HUES6 (cell line): ENCODE measurements at regions not wholly inside any gene's neighbourhood (a gene's known extent, or its start where the extent isn't known, plus 50 kb on each side); places are given as distances from the start of the nearest gene placed in this dataset.

Source experiments
- H3K27ac ChIP-seq: 2 replicates; pipeline ENCODE4 v1.7.0; 2013; ENCODE audit warnings: low read depth, mild to moderate bottlenecking, low read length, inconsistent platforms
- H3K27me3 ChIP-seq: 2 replicates; pipeline ENCODE4 v1.6.1; 2013; ENCODE audit warnings: low read length; ENCODE audit not compliant: control insufficient read depth, insufficient read depth
- H3K36me3 ChIP-seq: 2 replicates; pipeline ENCODE4 v1.6.1; 2013; ENCODE audit warnings: low read length; ENCODE audit not compliant: control insufficient read depth, insufficient read depth
- H3K4me1 ChIP-seq: 2 replicates; pipeline ENCODE4 v1.6.1; 2013; ENCODE audit warnings: low read length; ENCODE audit not compliant: control insufficient read depth, insufficient read depth
- H3K4me3 ChIP-seq: 2 replicates; pipeline ENCODE4 v1.5.1; 2013; ENCODE audit warnings: low read depth, low read length
- H3K9ac ChIP-seq: one replicate; pipeline ENCODE4 v1.6.1; 2013; ENCODE audit warnings: mild to moderate bottlenecking, low read length
- H3K9me3 ChIP-seq: 2 replicates; pipeline ENCODE4 v1.6.1; 2013; ENCODE audit warnings: low read depth, low read length; ENCODE audit not compliant: control insufficient read depth, insufficient read depth

DNA sequence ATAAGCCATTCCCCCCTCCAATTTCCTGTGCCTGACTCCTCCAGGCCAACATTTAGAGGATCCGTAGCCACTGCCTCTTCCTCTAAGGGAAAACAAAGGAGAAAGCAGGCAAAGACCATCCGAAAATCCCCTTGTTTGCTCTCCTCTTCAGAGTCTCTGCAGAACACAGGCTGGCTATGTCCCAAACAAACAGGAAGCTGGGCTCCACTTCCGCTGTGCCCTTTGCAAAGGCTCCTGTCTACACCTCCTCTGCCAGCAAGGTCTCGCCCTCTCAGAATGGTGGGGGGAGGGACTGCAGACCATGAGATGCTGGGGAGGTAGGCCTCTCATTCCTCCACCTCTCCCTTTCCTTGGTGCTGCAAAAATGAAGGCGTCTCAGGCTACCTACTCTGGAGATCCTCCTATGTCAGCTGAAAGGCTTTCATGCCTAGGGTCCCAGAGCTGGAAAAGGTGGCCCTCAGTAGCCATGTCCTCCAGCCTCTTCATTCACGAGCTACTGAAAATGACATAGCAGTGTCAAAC lies 596.2 kb downstream of the BUD13 start:
- H3K4me1 ChIP-seq: peaks cover 47% of the 10 kb centered on the region
- H3K4me3 ChIP-seq: no peak overlapping the region
- no peak overlapping the region for H3K9ac ChIP-seq
- H3K36me3 ChIP-seq: no peaks in the 10 kb centered on the region
- no peak overlapping the region for H3K27ac ChIP-seq
- H3K9me3 ChIP-seq: no peaks in the 10 kb centered on the region
- no peaks in the 10 kb centered on the region for H3K27me3 ChIP-seq

DNA sequence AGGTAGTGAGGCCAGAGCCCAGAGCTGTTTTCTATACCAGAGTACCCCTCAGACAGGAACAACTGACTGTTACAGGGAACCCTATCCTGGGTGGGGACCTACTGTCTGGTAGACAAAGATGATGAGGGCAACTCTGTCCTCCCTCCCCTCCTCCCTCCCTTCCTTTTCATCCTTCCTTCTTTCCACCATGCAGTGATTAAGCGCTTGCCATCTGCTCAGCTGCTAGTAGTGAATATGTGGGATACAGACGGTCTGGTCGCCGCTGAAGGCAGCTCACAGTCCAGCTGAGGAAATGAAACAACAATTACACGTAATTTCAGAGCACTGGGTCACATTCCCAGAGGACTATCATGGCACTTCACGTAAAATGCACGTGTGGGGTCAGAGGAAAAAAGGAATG lies 597.1 kb downstream of the BUD13 start:
- H3K4me3 ChIP-seq: no peak overlapping the region
- H3K27ac ChIP-seq: no peak overlapping the region
- no peaks in the 10 kb centered on the region for H3K27me3 ChIP-seq
- no peak overlapping the region for H3K9ac ChIP-seq
- H3K4me1 ChIP-seq: peaks cover 39% of the 10 kb centered on the region
- no peaks in the 10 kb centered on the region for H3K9me3 ChIP-seq
- no peaks in the 10 kb centered on the region for H3K36me3 ChIP-seq

DNA sequence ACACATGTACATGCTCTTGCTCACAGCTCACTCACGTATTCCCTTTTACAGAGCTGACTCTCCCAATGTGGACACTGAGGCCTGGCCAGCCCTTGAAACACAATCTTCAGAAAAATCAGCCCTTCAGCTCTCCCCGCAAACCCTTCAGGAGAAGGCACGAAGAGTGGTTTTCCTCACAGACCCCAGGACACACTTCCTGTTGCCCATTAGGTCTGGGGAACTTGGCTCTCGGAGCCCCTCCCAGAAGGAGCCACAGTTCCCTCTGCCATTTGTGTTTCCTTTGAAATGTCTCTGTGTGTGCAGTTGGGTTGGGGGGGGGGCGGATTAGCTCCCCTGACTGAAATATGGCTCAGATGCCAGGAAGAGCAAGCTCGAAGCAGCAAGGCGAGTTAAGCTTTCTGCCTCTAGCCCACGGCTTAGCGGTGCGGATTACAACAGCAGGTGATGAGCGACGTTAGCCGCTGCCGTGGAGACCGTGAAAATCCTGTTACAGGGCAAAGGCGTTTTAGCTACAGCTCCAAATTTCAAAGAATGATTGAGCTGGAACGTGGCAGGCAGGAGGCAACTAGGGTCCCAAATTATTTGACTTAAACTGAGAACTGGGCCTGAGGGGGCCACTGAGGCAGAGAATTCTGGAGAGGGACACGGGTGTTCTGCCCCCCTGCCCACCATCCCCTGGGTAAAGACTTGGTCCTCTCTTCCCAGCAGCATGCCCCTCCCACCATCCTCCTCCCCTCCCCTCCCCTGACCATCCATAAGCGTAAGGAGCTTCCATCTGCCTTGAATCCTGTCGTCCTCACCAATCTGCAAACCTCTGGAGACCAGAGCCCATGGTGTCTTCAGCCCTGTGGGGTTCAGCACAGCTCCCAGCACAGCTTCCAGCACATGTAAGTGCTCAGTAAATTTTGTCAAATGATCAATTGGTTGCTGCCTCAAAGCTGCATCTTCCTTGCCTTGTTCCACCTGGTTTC lies 598.6 kb downstream of the BUD13 start:
- Histone ChIP-seq H3K9me3 (no peaks in the 10 kb centered on the region), H3K36me3 (no peaks in the 10 kb centered on the region), H3K4me3 (no peak overlapping the region), H3K9ac (no peak overlapping the region), H3K27me3 (no peaks in the 10 kb centered on the region), H3K4me1 (peaks cover 35% of the 10 kb centered on the region), H3K27ac (no peak overlapping the region)

DNA sequence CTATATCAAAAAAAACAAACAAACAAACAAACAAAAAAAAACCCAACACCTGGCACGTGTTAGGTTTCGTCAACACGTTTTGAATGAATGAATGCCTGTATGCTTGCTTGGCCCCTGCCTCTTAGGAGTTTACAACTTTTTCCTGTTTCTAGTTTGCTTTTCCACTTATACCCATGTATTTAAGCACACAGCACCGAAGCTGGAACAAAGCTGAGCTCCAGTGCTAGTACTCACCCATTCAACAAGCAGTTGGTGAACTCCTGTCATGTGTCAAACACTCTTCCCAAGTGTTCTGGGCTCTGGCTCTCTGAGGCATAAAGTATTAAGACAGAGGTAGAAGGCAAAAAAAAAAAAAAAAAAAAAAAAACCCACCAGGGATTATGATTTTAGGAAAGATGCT lies 599.3 kb downstream of the BUD13 start:
- Histone ChIP-seq H3K27ac (no peak overlapping the region), H3K4me3 (no peak overlapping the region), H3K27me3 (no peaks in the 10 kb centered on the region), H3K4me1 (peaks cover 39% of the 10 kb centered on the region), H3K9me3 (no peaks in the 10 kb centered on the region), H3K36me3 (no peaks in the 10 kb centered on the region), H3K9ac (no peak overlapping the region)

DNA sequence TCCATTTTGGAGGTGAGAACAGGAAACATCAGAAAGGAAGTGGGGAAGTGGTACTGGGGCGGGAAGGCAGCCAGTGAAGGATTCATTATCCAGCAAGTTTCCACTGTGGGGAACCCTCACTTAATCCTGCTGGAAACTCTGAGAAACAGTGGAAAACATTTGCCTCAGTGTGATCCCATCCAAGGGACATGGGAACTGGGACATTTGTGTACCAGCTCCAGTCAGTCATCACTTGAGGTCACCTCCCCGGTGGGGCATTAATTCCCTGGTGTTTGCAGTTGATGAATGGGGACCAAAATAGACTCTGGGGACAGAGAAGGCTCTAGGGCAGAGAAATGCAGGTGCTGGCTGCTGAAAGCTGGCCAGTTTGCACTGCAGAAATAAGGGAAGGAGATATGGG lies 599.9 kb downstream of the BUD13 start:
- H3K9ac ChIP-seq: no peak overlapping the region
- H3K27ac ChIP-seq: no peak overlapping the region
- H3K9me3 ChIP-seq: no peaks in the 10 kb centered on the region
- H3K27me3 ChIP-seq: no peaks in the 10 kb centered on the region
- no peaks in the 10 kb centered on the region for H3K36me3 ChIP-seq
- H3K4me1 ChIP-seq: peaks cover 37% of the 10 kb centered on the region
- H3K4me3 ChIP-seq: no peak overlapping the region

DNA sequence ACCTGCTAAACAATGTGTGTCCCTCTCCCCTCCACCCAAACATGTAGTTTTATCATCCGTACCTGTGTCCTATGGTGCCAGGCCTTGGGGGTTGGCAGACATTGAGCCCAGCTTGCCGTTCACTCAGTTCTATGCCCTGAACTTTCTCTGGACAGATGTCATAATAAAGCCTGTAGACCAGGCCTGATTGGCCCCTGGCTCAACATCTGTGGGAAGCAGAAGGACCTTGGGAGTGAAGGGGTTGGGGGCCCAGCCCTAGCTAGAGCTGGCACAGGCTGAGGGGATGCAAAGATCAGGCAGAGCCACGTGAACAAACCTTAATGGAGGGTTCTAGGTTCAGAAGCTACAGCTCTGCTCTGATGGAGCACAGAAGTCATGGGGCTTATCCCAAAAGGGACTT lies 600.6 kb downstream of the BUD13 start:
- no peak overlapping the region for H3K27ac ChIP-seq
- H3K9me3 ChIP-seq: no peaks in the 10 kb centered on the region
- H3K9ac ChIP-seq: no peak overlapping the region
- no peaks in the 10 kb centered on the region for H3K27me3 ChIP-seq
- peaks cover 30% of the 10 kb centered on the region for H3K4me1 ChIP-seq
- H3K36me3 ChIP-seq: no peaks in the 10 kb centered on the region
- H3K4me3 ChIP-seq: no peak overlapping the region

DNA sequence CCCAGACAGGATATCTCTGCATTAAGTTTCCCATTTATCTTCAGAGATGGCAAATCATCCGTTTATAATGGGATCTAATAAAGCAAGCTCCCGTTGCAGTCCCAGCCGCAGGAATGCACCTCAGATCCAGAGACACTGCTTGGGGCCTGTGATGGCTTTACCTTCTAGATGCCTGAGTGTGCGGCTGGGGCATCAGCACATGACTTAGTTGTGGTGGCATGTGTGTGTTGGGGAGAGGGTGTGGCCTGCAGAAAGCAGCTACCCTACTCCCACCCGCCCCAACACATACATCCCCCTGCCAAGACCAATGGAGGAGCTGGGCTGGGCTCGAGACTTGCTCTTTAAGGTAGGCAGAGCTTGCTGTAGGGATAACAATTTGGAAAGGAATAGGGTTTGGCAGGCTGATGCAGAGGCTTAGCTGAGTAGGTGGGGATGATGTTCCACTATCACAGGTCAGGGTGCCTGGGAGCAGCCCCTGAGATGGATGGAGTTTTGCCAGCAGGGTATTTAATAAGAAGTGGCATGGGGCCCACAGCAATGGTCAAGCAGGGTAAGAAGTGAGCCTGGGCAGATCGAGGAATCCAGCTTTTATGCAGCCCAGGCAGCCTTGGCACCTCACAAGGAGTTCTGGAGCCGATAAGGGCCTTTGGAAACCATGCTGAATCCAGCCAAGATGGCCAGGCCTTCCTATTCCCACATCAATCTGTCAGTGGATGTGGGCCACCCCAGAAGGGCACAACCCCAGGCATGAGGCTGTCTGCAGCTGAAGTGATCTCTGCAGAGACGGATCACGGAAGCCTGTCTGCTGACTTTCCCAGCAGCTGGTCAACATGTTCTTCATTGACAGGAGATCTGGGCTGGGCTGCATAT lies 601.3 kb downstream of the BUD13 start:
- Histone ChIP-seq H3K9me3 (no peaks in the 10 kb centered on the region), H3K4me3 (no peak overlapping the region), H3K4me1 (peaks cover 23% of the 10 kb centered on the region), H3K27me3 (no peaks in the 10 kb centered on the region), H3K27ac (no peak overlapping the region), H3K36me3 (no peaks in the 10 kb centered on the region), H3K9ac (no peak overlapping the region)

DNA sequence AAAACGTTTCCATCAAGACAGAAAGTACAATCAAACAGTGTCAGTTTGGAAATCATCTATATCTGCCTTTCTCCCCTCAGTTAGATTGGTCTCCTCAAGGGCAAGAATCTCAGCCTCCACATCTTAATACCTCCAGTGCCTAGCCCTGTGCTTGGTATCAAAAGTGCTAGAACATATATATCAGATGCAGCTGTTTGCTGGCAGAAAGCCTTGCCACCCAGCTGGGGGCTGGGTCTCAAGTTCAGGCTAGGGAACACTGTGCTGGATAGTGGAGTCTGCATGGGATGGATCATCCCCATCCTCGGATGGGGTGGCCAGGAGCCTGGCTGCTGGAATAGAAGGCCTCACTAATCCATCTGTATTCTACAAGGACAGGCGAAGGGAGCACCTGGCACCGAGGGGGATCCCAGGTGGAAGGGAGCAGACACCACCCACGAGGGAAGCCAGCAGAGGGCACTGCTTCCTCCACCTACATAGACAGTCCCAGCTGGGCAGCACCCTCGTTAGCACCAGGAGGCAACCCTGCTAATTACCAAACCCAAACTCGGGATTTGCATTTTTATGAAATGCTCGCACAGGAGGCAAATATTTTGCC lies 602.2 kb downstream of the BUD13 start:
- no peaks in the 10 kb centered on the region for H3K36me3 ChIP-seq
- H3K27ac ChIP-seq: no peak overlapping the region
- H3K9me3 ChIP-seq: no peaks in the 10 kb centered on the region
- no peak overlapping the region for H3K9ac ChIP-seq
- H3K4me1 ChIP-seq: peaks cover 17% of the 10 kb centered on the region
- H3K27me3 ChIP-seq: no peaks in the 10 kb centered on the region
- H3K4me3 ChIP-seq: no peak overlapping the region

DNA sequence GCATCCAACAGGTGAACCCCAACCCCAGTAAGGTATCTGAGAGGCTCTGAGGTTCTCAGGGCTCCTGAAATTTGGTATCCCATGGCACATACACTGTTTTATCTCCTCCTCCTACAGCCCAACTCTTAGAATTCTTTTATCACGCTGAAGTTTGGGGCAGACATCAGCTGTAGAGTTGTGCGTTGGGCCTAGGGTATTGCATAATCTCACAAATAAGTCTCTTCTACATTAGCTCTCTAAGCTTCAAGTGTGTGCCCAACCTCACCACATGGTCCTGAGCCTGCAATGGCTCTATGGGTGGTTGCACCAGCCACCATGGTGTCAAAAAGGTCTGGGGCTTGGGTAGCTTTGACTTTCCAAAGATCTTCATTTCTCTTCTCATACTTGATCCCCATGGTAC lies 603.0 kb downstream of the BUD13 start:
- Histone ChIP-seq H3K27me3 (no peaks in the 10 kb centered on the region), H3K27ac (no peak overlapping the region), H3K4me1 (peaks cover 15% of the 10 kb centered on the region), H3K9me3 (no peaks in the 10 kb centered on the region), H3K4me3 (no peak overlapping the region), H3K9ac (no peak overlapping the region), H3K36me3 (no peaks in the 10 kb centered on the region)

DNA sequence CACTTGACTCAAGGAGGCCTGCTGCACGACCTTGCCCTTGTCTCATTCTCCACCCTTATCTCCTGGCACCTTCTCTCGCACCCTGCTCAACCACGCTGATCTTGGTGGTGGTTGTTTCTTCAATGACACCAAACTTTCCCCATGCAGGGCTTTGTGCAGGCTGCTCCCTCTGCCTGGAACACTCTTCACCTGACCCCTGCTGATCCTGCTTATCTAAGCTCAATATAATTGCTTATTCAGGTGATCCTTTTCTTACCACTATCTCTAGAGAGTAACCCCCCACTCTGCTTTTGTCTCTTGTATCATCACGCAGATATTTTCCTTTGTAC lies 604.4 kb downstream of the BUD13 start:
- H3K9me3 ChIP-seq: no peaks in the 10 kb centered on the region
- peaks cover 7% of the 10 kb centered on the region; the same call in 1 of the 2 replicates for H3K4me1 ChIP-seq
- H3K36me3 ChIP-seq: no peaks in the 10 kb centered on the region
- H3K9ac ChIP-seq: no peak overlapping the region
- no peak overlapping the region for H3K27ac ChIP-seq
- no peak overlapping the region for H3K4me3 ChIP-seq
- H3K27me3 ChIP-seq: no peaks in the 10 kb centered on the region
